Fibroblast of mammary gland (primary cell): ENCODE measurements at regions not wholly inside any gene's neighbourhood (a gene's known extent, or its start where the extent isn't known, plus 50 kb on each side); places are given as distances from the start of the nearest gene placed in this dataset.
"Not testable (repeated sequence)": the region's sequence is repeated elsewhere in the genome, so short reads cannot be mapped to it uniquely, and the experiment has no call there.

Experiments used
- DNase-seq: peaks from one replicate; pipeline ENCODE4 v3.0.0-alpha.2; 2010; ENCODE audit warnings: low read depth
- H3K4me3 ChIP-seq: 2 replicates; pipeline ENCODE4 v1.5.1; 2011; ENCODE audit warnings: low read depth, mild to moderate bottlenecking, low read length, moderate library complexity; ENCODE audit not compliant: control insufficient read depth
- CTCF ChIP-seq: conservative IDR thresholded peaks from 2 replicates; pipeline ENCODE4 v1.5.1; 2011; ENCODE audit warnings: low read depth, low read length, inconsistent platforms; ENCODE audit not compliant: control insufficient read depth, insufficient read depth

- H3K4me3 ChIP-seq: no peak overlapping the region
- no peak for DNase-seq
- no peak for TF ChIP-seq CTCF
Observed at GRCh38 chr6:22206106-22206505, 90.7 kb downstream of the PRL start.

DNA sequence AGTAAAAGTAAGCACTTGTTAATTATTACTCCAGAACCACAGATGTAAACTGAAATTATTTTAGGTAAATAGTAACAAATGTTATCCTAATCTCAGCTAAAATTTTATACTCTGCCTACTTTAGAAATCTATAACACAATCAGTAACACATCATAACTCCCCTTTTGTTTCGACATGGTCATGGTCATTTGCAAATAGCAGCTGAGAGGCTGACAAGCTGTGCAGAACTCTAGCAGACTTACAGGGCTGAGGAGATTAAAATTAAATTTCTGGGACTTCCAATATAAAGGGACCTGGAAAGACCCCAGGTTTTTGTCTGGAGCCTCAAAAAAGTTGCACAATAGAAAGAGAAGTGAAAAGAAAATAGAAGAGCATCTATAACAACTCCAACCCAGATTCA, 88.8 kb downstream of the PRL start:
- DNase-seq: no peak
- no peak overlapping the region for H3K4me3 ChIP-seq
- no peak for TF ChIP-seq CTCF

DNA sequence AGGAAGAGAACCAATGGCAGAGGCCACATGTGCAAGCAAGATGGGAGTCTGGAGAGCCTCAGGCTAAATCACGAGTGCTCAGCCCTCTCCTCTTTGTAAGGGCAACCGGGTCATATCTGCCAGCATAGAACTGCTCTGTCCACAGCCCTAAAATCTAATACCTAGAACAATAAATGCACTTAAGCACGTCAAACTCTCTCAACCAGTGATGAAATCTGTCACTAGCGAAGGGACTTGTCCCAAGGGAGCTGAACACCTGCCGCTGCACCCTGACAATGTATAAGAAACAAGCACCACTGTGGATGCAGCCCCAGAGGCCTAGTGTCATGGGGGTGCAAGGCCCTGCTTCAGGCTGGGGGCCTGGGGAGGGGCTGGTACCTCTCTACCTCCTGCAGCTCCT, 82.5 kb downstream of the PRL start:
- H3K4me3 ChIP-seq: no peak overlapping the region
- TF ChIP-seq CTCF: no peak
- DNase-seq: no peak

GRCh38 chr6:22215474-22215873, 81.4 kb downstream of the PRL start:
- not testable (repeated sequence) for H3K4me3 ChIP-seq, DNase-seq

GRCh38 chr6:22218410-22218809, 78.4 kb downstream of the PRL start:
- no peak for TF ChIP-seq CTCF

GRCh38 chr6:22219925-22220324, 76.9 kb downstream of the PRL start:
- H3K4me3 ChIP-seq: no peak overlapping the region
- TF ChIP-seq CTCF: no peak
- no peak for DNase-seq

More at GRCh38 chr6:22218410-22218809, 78.4 kb downstream of the PRL start:
- H3K4me3 ChIP-seq: no peak overlapping the region
- no peak for DNase-seq

DNA sequence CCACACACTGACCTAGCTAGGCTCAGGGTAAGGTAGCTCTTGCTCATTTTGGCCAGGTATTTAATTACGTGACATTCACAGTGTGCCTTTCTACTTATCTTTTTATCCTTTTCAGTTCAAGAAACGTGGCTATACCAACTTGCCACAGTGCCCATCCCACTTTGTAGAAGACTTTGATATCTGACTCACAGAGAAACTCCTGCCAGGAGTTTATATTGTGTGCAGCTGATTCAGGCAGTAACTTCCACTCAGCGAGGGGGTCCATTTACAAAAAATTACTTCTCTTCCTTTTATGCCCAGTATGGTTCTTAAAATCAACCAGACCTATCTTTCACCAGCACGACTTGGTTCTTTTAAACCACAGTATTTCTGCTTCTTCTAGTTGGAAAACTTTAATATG, 75.6 kb downstream of the PRL start:
- H3K4me3 ChIP-seq: no peak overlapping the region
- DNase-seq: no peak
- no peak for TF ChIP-seq CTCF

GRCh38 chr6:22221630-22222029, 75.2 kb downstream of the PRL start:
- no peak for DNase-seq
- no peak overlapping the region for H3K4me3 ChIP-seq
- TF ChIP-seq CTCF: no peak
